ENCODE measurements at regions not wholly inside any gene's neighbourhood (a gene's known extent, or its start where the extent isn't known, plus 50 kb on each side); places are given as distances from the start of the nearest gene placed in this dataset.
A peak's percentile ranks its signal among the peaks of the same experiment; 100 is the strongest.

GRCh38 chr14:100660882-100661635, 65.6 kb upstream of the DLK1 start:
- in situ Hi-C loops (cut with MboI; ENCODE audit: low pct_unique_long_range_greater_than_20kb in 2 of 9, low sequenced_read_pairs in 9 of 9, unreplicated experiment in 9 of 9) = loop anchor here in 1 of 9 experiments (25.0 kb wide), 1 partner anchor 576 kb away; no protein-coding TSS in a partner anchor

GRCh38 chr14:100662879-100663760, 63.6 kb upstream of the DLK1 start:
- Histone ChIP-seq H3K4me3 (no peak overlapping the region), H3K27ac (no peak overlapping the region), H3K4me1 (replicated peaks in 1 of 2) (peaks cover 14 to 32% of the 10 kb centered on the region in 2 donors)
- 21 to 70% (median 41%) methylated on average over 2 to 20 of the region's 21 CpGs for WGBS, 10 experiments
- in situ Hi-C loops (cut with MboI; ENCODE audit: low pct_unique_long_range_greater_than_20kb in 2 of 9, low sequenced_read_pairs in 9 of 9, unreplicated experiment in 9 of 9) = loop anchor here in 1 of 9 experiments (25.0 kb wide), 1 partner anchor 574 kb away; no protein-coding TSS in a partner anchor
- peak in 6 of 8 experiments; percentile 20 to 81 (median 44) for ATAC-seq (replicated peaks in 6 of 8)

More at GRCh38 chr14:100660882-100661635, 65.6 kb upstream of the DLK1 start:
- WGBS, 10 experiments = 50 to 96% (median 87%) methylated on average over 2 to 14 of the region's 18 CpGs; no CpG with 5 or more reads in 1 of the 10 experiments
- no peak for ATAC-seq (replicated peaks in 6 of 8)
- Histone ChIP-seq H3K4me1 (replicated peaks in 1 of 2) (peaks cover 14 to 26% of the 10 kb centered on the region in 2 donors), H3K27ac (no peak overlapping the region), H3K4me3 (no peak overlapping the region)

- Histone ChIP-seq H3K4me1 (replicated peaks in 1 of 2) (peaks cover 9 to 27% of the 10 kb centered on the region in 2 donors), H3K4me3 (no peak overlapping the region), H3K27ac (no peak overlapping the region)
- in situ Hi-C loops (cut with MboI; ENCODE audit: low pct_unique_long_range_greater_than_20kb in 2 of 9, low sequenced_read_pairs in 9 of 9, unreplicated experiment in 9 of 9) = loop anchor here in 1 of 9 experiments (25.0 kb wide), 1 partner anchor 574 kb away; no protein-coding TSS in a partner anchor
- WGBS, 10 experiments = 50 to 100% (median 94%) methylated on average over 1 to 3 of the region's 3 CpGs; no CpG with 5 or more reads in 6 of the 10 experiments
- ATAC-seq (replicated peaks in 6 of 8) = no peak
These were observed 63.0 kb upstream of the DLK1 start for GRCh38 chr14:100663761-100664052.

- Histone ChIP-seq H3K27ac (no peak overlapping the region), H3K4me3 (no peak overlapping the region), H3K4me1 (replicated peaks in 1 of 2) (peaks cover 14 to 29% of the 10 kb centered on the region in 2 donors)
- in situ Hi-C loops (cut with MboI; ENCODE audit: low pct_unique_long_range_greater_than_20kb in 2 of 9, low sequenced_read_pairs in 9 of 9, unreplicated experiment in 9 of 9) = loop anchor here in 1 of 9 experiments (25.0 kb wide), 1 partner anchor 573 kb away; no protein-coding TSS in a partner anchor
- WGBS, 10 experiments = 0 to 93% (median 51%) methylated on average over 1 to 3 of the region's 5 CpGs; no CpG with 5 or more reads in 7 of the 10 experiments
- ATAC-seq (replicated peaks in 6 of 8) = peak in 2 of 8 experiments; percentile 12 to 33
These were observed 62.5 kb upstream of the DLK1 start for GRCh38 chr14:100664231-100664630.

- peak; percentile 12 to 39 (median 27) for ATAC-seq (replicated peaks in 6 of 8)
- Histone ChIP-seq H3K27ac (no peak overlapping the region), H3K4me3 (no peak overlapping the region), H3K4me1 (replicated peaks in 1 of 2) (peaks cover 22 to 36% of the 10 kb centered on the region in 2 donors)
- WGBS, 10 experiments = 16 to 100% (median 79%) methylated on average over 1 to 10 of the region's 14 CpGs; no CpG with 5 or more reads in 5 of the 10 experiments
- in situ Hi-C loops (cut with MboI; ENCODE audit: low pct_unique_long_range_greater_than_20kb in 2 of 9, low sequenced_read_pairs in 9 of 9, unreplicated experiment in 9 of 9) = loop anchor here in 1 of 9 experiments (25.0 kb wide), 1 partner anchor 572 kb away; no protein-coding TSS in a partner anchor
These were observed 61.7 kb upstream of the DLK1 start for GRCh38 chr14:100664841-100665510.

- 4 to 100% (median 84%) methylated on average over 1 to 7 of the region's 11 CpGs; no CpG with 5 or more reads in 4 of the 10 experiments for WGBS, 10 experiments
- peaks cover 28 to 42% of the 10 kb centered on the region in 2 donors for H3K4me1 ChIP-seq (replicated peaks in 1 of 2)
- H3K4me3 ChIP-seq = no peak overlapping the region
- in situ Hi-C loops (cut with MboI; ENCODE audit: low pct_unique_long_range_greater_than_20kb in 2 of 9, low sequenced_read_pairs in 9 of 9, unreplicated experiment in 9 of 9) = loop anchor here in 1 of 9 experiments (25.0 kb wide), 1 partner anchor 572 kb away; no protein-coding TSS in a partner anchor
- no peak overlapping the region for H3K27ac ChIP-seq
- no peak for ATAC-seq (replicated peaks in 6 of 8)
These were observed 61.1 kb upstream of the DLK1 start for GRCh38 chr14:100665511-100666032.

GRCh38 chr14:100666403-100666802, 60.3 kb upstream of the DLK1 start:
- H3K4me3 ChIP-seq = no peak overlapping the region
- peaks cover 34 to 48% of the 10 kb centered on the region in 2 donors for H3K4me1 ChIP-seq (replicated peaks in 1 of 2)
- in situ Hi-C loops (cut with MboI; ENCODE audit: low pct_unique_long_range_greater_than_20kb in 2 of 9, low sequenced_read_pairs in 9 of 9, unreplicated experiment in 9 of 9) = loop anchor here in 1 of 9 experiments (25.0 kb wide), 1 partner anchor 571 kb away; no protein-coding TSS in a partner anchor
- H3K27ac ChIP-seq = no peak overlapping the region
- no peak for ATAC-seq (replicated peaks in 6 of 8)
- WGBS, 10 experiments = 50 to 100% (median 97%) methylated on average over 1 to 3 of the region's 3 CpGs; no CpG with 5 or more reads in 4 of the 10 experiments

- ATAC-seq (replicated peaks in 6 of 8) = peak in 2 of 8 experiments; percentile 4
- Histone ChIP-seq H3K4me1 (replicated peaks in 1 of 2) (peaks cover 34 to 48% of the 10 kb centered on the region in 2 donors), H3K4me3 (no peak overlapping the region), H3K27ac (no peak overlapping the region)
- in situ Hi-C loops (cut with MboI; ENCODE audit: low pct_unique_long_range_greater_than_20kb in 2 of 9, low sequenced_read_pairs in 9 of 9, unreplicated experiment in 9 of 9) = loop anchor here in 1 of 9 experiments (25.0 kb wide), 1 partner anchor 570 kb away; no protein-coding TSS in a partner anchor
- 80 to 100% (median 100%) methylated on average over 1 to 2 of the region's 10 CpGs; no CpG with 5 or more reads in 7 of the 10 experiments for whole genome bisulfite sequencing, 10 experiments
These were observed 59.8 kb upstream of the DLK1 start for GRCh38 chr14:100666851-100667250.

- in situ Hi-C loops (cut with MboI; ENCODE audit: low pct_unique_long_range_greater_than_20kb in 2 of 9, low sequenced_read_pairs in 9 of 9, unreplicated experiment in 9 of 9) = loop anchor here in 1 of 9 experiments (25.0 kb wide), 1 partner anchor 570 kb away; no protein-coding TSS in a partner anchor
- no peak for ATAC-seq (replicated peaks in 6 of 8)
- WGBS, 10 experiments = 70 to 100% (median 83%) methylated on average over 1 to 9 of the region's 19 CpGs; no CpG with 5 or more reads in 5 of the 10 experiments
- peaks cover 40 to 55% of the 10 kb centered on the region in 2 donors for H3K4me1 ChIP-seq (replicated peaks in 1 of 2)
- H3K27ac ChIP-seq = no peak overlapping the region
- H3K4me3 ChIP-seq = no peak overlapping the region
These were observed 59.0 kb upstream of the DLK1 start for GRCh38 chr14:100667656-100668055.

- H3K27ac ChIP-seq = no peak overlapping the region
- 80 to 100% (median 100%) methylated on average over 1 to 3 of the region's 6 CpGs; no CpG with 5 or more reads in 7 of the 10 experiments for whole genome bisulfite sequencing, 10 experiments
- peaks cover 47 to 62% of the 10 kb centered on the region in 2 donors for H3K4me1 ChIP-seq (replicated peaks in 1 of 2)
- in situ Hi-C loops (cut with MboI; ENCODE audit: low pct_unique_long_range_greater_than_20kb in 2 of 9, low sequenced_read_pairs in 9 of 9, unreplicated experiment in 9 of 9) = loop anchor here in 1 of 9 experiments (25.0 kb wide), 1 partner anchor 569 kb away; no protein-coding TSS in a partner anchor
- H3K4me3 ChIP-seq = no peak overlapping the region
- no peak for ATAC-seq (replicated peaks in 6 of 8)
These were observed 58.3 kb upstream of the DLK1 start for GRCh38 chr14:100668352-100668751.

- in situ Hi-C loops (cut with MboI; ENCODE audit: low pct_unique_long_range_greater_than_20kb in 2 of 9, low sequenced_read_pairs in 9 of 9, unreplicated experiment in 9 of 9) = loop anchor here in 1 of 9 experiments (25.0 kb wide), 1 partner anchor 568 kb away; no protein-coding TSS in a partner anchor
- no peak for ATAC-seq (replicated peaks in 6 of 8)
- no peak overlapping the region for H3K4me3 ChIP-seq
- peaks cover 52 to 65% of the 10 kb centered on the region in 2 donors for H3K4me1 ChIP-seq (replicated peaks in 1 of 2)
- WGBS, 10 experiments = 83 to 93% (median 84%) methylated on average over 1 to 6 of the region's 9 CpGs; no CpG with 5 or more reads in 6 of the 10 experiments
- peak overlapping the region in 1 of 2 donors; percentile 40 for H3K27ac ChIP-seq
These were observed 57.7 kb upstream of the DLK1 start for GRCh38 chr14:100669011-100669412.

Data from motor neuron (in vitro differentiated cells).